Right lobe of liver (tissue), 4 donors: ENCODE measurements at regions not wholly inside any gene's neighbourhood (a gene's known extent, or its start where the extent isn't known, plus 50 kb on each side); places are given as distances from the start of the nearest gene placed in this dataset.

ENCODE experiments used
- POLR2A ChIP-seq: fragments of 450-650 bp; IDR thresholded peaks from one replicate; pipeline ENCODE4 v1.6.1; 2017; ENCODE audit warnings: antibody characterized with exemption, mild to moderate bottlenecking
- TF ChIP-seq, protein P1 (sequence below), 4 donors: fragments of 200-600 bp in 3 of 4; fragments of 450-650 bp in 1 of 4; IDR thresholded peaks; one replicate each; pipeline versions ENCODE4 v1.5.1 to v1.8.0; 2016 to 2022; ENCODE audit warnings: antibody characterized with exemption in 4 of 4, mild to moderate bottlenecking in 2 of 4
- donor health status: DM: no; HTN: no; CAD: no.
- donor health status: DM: no; HTN: no; CAD: no.
- donor health status: DM: no; HTN: yes; CAD: no.

DNA sequence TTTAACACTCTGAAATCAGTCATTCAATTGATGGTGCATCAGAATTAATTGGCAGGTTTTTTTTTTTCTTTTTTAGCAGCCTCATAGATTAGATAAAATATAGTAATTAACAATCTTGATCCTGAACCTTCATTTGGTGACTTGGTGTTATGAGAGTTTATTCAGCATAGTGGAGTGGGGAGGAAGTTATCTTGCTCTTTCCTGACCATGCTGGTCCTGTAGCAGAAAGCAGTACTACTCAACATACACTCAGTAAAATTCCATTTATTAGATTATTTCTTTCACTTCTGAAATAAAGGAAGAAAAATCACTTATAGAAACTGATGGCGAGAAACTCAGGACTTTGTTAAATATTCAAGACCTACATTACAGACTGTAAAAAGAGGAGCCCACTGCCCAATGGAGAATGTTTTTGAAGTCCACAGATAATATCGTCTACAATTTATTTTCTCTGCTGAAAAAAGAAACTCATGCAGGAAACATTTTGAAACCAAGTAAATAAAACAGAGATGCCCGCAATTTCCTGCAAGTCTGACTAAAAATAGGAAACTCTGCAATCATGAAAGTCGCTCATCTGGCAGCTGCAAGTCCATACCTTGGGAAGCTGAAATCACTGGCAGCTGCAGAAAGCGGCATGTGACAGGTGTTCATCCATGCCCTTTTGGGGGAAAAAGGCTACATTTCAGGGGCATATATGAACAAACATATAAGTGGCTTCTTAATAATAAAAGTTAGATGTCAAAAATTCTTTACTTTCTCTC is 233.2 kb upstream of the RFX3 start:
- TF ChIP-seq, protein P1, sequence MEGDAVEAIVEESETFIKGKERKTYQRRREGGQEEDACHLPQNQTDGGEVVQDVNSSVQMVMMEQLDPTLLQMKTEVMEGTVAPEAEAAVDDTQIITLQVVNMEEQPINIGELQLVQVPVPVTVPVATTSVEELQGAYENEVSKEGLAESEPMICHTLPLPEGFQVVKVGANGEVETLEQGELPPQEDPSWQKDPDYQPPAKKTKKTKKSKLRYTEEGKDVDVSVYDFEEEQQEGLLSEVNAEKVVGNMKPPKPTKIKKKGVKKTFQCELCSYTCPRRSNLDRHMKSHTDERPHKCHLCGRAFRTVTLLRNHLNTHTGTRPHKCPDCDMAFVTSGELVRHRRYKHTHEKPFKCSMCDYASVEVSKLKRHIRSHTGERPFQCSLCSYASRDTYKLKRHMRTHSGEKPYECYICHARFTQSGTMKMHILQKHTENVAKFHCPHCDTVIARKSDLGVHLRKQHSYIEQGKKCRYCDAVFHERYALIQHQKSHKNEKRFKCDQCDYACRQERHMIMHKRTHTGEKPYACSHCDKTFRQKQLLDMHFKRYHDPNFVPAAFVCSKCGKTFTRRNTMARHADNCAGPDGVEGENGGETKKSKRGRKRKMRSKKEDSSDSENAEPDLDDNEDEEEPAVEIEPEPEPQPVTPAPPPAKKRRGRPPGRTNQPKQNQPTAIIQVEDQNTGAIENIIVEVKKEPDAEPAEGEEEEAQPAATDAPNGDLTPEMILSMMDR (IDR thresholded peaks at IDR 0.05), result no peak
- no peak for TF ChIP-seq POLR2A
